Heart left ventricle (tissue), 16 donors: ENCODE measurements at regions not wholly inside any gene's neighbourhood (a gene's known extent, or its start where the extent isn't known, plus 50 kb on each side); places are given as distances from the start of the nearest gene placed in this dataset.

ENCODE experiments used
- ATAC-seq, 4 donors: fragments of 200-7000 bp; cut with Tn5 transposase; one replicate each; pipeline ENCODE4 v1.9.1; 2020 to 2022; ENCODE audit warnings: moderate library complexity in 4 of 4, mild to moderate bottlenecking in 3 of 4, moderate number of reproducible peaks in 1 of 4
- DNase-seq, 5 donors: peaks; one replicate each; pipeline ENCODE4 v3.0.0-alpha.2; 2020
- H3K27ac ChIP-seq, 12 donors: fragments of 200-600 bp; sonication (generic) in 4 of 12; one replicate each; pipeline versions ENCODE4 v1.5.0 to v1.8.0; 2016 to 2022; ENCODE audit warnings: mild to moderate bottlenecking in 2 of 12
- H3K27me3 ChIP-seq, 9 donors: fragments of 200-600 bp; sonication (generic) in 2 of 9; one replicate each; pipeline versions ENCODE4 v1.5.1 to v1.8.0; 2016 to 2022; ENCODE audit warnings: mild to moderate bottlenecking in 3 of 9
- H3K36me3 ChIP-seq, 9 donors: fragments of 200-600 bp; sonication (generic) in 2 of 9; one replicate each; pipeline versions ENCODE4 v1.5.0 to v1.8.0; 2018 to 2022; ENCODE audit warnings: mild to moderate bottlenecking in 2 of 9
- H3K4me1 ChIP-seq, 12 donors: fragments of 200-600 bp; sonication (generic) in 4 of 12; one replicate each; pipeline versions ENCODE4 v1.5.0 to v1.8.0; 2016 to 2022; ENCODE audit warnings: mild to moderate bottlenecking in 3 of 12
- H3K4me3 ChIP-seq, 12 donors: fragments of 200-600 bp; sonication (generic) in 4 of 12; one replicate each; pipeline versions ENCODE4 v1.5.0 to v1.8.0; 2017 to 2022; ENCODE audit warnings: mild to moderate bottlenecking in 9 of 12, moderate library complexity in 4 of 12
- H3K9me3 ChIP-seq, 12 donors: fragments of 200-600 bp; sonication (generic) in 4 of 12; one replicate each; pipeline versions ENCODE4 v1.5.0 to v1.8.0; 2016 to 2022; ENCODE audit warnings: mild to moderate bottlenecking in 1 of 12
- CTCF ChIP-seq, 12 donors: fragments of 200-600 bp; sonication (generic) in 4 of 12; IDR thresholded peaks; one replicate each; pipeline versions ENCODE4 v1.5.0 to v1.8.0; 2018 to 2022; ENCODE audit warnings: antibody characterized with exemption in 12 of 12, mild to moderate bottlenecking in 5 of 12
- POLR2A ChIP-seq, 2 donors: fragments of 450-650 bp; IDR thresholded peaks; one replicate each; pipeline ENCODE4 v1.6.1; 2017; ENCODE audit warnings: antibody characterized with exemption in 2 of 2, mild to moderate bottlenecking in 2 of 2, moderate library complexity in 2 of 2
- WGBS, 4 donors: extraction: QIAGEN DNeasy Blood & Tissue Kit in 2 of 4; methylation state at CpG; one replicate each; pipeline versions ENCODE4 v1.1.5 to v1.1.7; 2013 to 2018; 5-methylcytosine and 5-hydroxymethylcytosine counted together
- intact Hi-C, 10 donors: fragments of 100-400 bp; cut with DNase I; formaldehyde crosslinking; loops; one replicate each; pipeline versions ENCODE4 v1.11.1 to v1.14.2; 2022
- donor health status: ischemic (EF 13 %, LVEDD 7.1; RV severe dilation, severe dysfunction).
- donor health status: healthy with polysubstance abuse.
- donor health status: DM: no; HTN: yes; CAD: no.
- donor health status: DM: no; HTN: no; CAD: no.
- donor health status: ischemic (EF 25% LVEDD 6.9; RV normal size, moderate dysfunction).
- donor health status: ischemic (EF 25% LVEDD 5.7; RV mildly dilated, moderate dysfunction).
- donor health status: healthy.
- donor health status: DM: yes; HTN: yes; CAD: no.
- donor health status: ischemic (EF 35%, LVEDD 5.7; RV mildly dilated, moderate dysfunction).
- donor health status: nonischemic (EF 11% LVEDD 7.7; RV severe dilation, severe dysfunction).
- donor health status: DM: yes; HTN: yes; CAD: no.
- donor health status: PGD.
- donor health status: ischemic (EF 29% LVEDD 5.4; RV normal size, mild dysfunction).
- donor health status: nonischemic (EF 23%, LVEDD 6.1; RV moderate dilation, normal function).

DNA sequence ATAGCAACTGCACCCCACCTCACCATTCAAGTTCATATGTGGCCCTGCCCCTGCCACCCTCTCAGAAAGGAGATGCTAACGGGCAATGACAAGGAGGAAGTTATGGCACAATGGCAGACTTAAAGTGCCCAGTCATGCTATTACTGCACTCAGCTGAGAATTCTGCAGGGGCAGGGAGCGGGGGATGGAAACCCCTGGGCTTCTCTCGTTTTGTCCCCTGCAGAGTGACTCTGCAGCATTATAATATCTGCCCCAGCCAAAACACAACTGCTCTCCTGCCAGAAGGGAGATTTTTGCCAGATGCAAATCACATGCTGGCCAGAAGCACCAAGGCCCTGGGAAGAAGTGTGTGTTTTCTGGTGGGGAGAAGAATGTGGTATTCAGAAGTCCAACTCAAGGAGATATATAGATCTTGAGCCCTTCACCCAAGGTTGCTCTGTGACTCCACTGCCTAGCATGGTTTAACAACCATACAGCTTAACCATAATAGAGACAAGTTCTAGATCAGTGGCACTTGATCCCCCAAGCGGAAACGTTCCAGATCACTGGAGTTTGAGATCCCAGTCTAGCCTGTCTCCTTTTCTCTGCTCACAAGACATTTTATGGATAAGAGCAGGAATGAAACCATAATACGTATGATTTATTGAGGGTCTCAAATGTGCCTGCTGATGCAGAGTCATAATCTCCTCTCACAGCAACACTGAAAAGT, 207.0 kb upstream of the MAP3K1 start:
- Histone ChIP-seq H3K4me3 (no peak overlapping the region), H3K4me1 (peaks cover 0 to 17% (median 0%) of the 10 kb centered on the region in 12 donors), H3K27ac (no peak overlapping the region), H3K27me3 (no peaks in the 10 kb centered on the region), H3K9me3 (peaks cover 0 to 8% (median 3%) of the 10 kb centered on the region in 12 donors), H3K36me3 (no peaks in the 10 kb centered on the region)
- TF ChIP-seq CTCF (IDR thresholded peaks at IDR 0.05) (no peak), POLR2A (IDR thresholded peaks at IDR 0.05) (no peak)
- DNase-seq (peak in 2 of 5 donors; percentile 27), ATAC-seq (peak in 1 of 4 donors; percentile 70)
- WGBS, 4 donors, result 79 to 90% (median 89%) methylated on average over 4 to 6 of the region's 6 CpGs
- intact Hi-C loops, result no loop called here

DNA sequence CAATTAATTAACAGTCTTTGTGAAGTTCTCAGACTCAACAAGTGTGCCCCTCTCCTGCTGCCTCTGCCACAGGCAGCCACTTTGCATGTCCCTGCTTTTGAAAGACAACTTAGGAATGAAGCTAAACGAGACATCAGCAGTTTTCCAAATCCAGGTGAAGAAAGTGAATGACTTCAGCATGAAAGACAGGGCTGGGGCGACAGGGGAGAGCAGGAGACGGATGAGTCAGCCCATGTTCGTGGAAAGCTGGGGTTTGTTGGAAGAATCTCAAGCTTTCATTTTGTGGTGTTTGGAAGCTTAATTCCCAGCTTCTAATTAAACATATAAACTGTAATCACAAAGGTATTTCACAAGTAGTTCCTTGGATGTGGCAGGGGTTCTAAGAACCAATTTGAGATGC, 207.8 kb upstream of the MAP3K1 start:
- TF ChIP-seq POLR2A (IDR thresholded peaks at IDR 0.05) (no peak), CTCF (IDR thresholded peaks at IDR 0.05) (no peak)
- H3K36me3 ChIP-seq, result no peaks in the 10 kb centered on the region
- no peak overlapping the region for H3K27ac ChIP-seq
- H3K4me1 ChIP-seq, result peaks cover 0 to 13% (median 0%) of the 10 kb centered on the region in 12 donors
- H3K27me3 ChIP-seq, result no peaks in the 10 kb centered on the region
- no peak overlapping the region for H3K4me3 ChIP-seq
- no peak for DNase-seq
- H3K9me3 ChIP-seq, result peaks cover 0 to 8% (median 3%) of the 10 kb centered on the region in 12 donors
- no peak for ATAC-seq
- intact Hi-C loops, result no loop called here
- 80 to 93% (median 82%) methylated on average over 4 of the region's 4 CpGs for WGBS, 4 donors

GRCh38 chr5:56607074-56607473, 208.3 kb upstream of the MAP3K1 start:
- Histone ChIP-seq H3K4me3 (no peak overlapping the region), H3K9me3 (peaks cover 0 to 8% (median 3%) of the 10 kb centered on the region in 12 donors), H3K4me1 (peaks cover 0 to 15% (median 0%) of the 10 kb centered on the region in 12 donors), H3K27me3 (no peaks in the 10 kb centered on the region), H3K27ac (no peak overlapping the region), H3K36me3 (no peaks in the 10 kb centered on the region)
- WGBS, 4 donors, result 66 to 76% (median 70%) methylated on average over 4 of the region's 4 CpGs
- DNase-seq (no peak), ATAC-seq (no peak)
- intact Hi-C loops, result no loop called here
- no peak for TF ChIP-seq POLR2A (IDR thresholded peaks at IDR 0.05)
- TF ChIP-seq CTCF (IDR thresholded peaks at IDR 0.05), result no peak

- H3K27ac ChIP-seq, result no peak overlapping the region
- no peak for TF ChIP-seq CTCF (IDR thresholded peaks at IDR 0.05)
- no peak for TF ChIP-seq POLR2A (IDR thresholded peaks at IDR 0.05)
- H3K36me3 ChIP-seq, result no peaks in the 10 kb centered on the region
- DNase-seq (no peak), ATAC-seq (no peak)
- peaks cover 0 to 21% (median 0%) of the 10 kb centered on the region in 12 donors for H3K4me1 ChIP-seq
- intact Hi-C loops, result no loop called here
- peaks cover 0 to 3% (median 0%) of the 10 kb centered on the region in 12 donors for H3K9me3 ChIP-seq
- 91 to 97% (median 95%) methylated on average over 3 of the region's 3 CpGs for WGBS, 4 donors
- no peak overlapping the region for H3K4me3 ChIP-seq
- no peaks in the 10 kb centered on the region for H3K27me3 ChIP-seq
Measured at GRCh38 chr5:56606192-56606591, 209.2 kb upstream of the MAP3K1 start.
